Large intestine (tissue), 3 donors: ENCODE measurements at regions not wholly inside any gene's neighbourhood (a gene's known extent, or its start where the extent isn't known, plus 50 kb on each side); places are given as distances from the start of the nearest gene placed in this dataset.

Experiments
- DNase-seq, 2 donors: peaks; one replicate each; pipeline versions ENCODE4 v3.0.0 to v3.0.0-alpha.2; 2013
- H3K27ac ChIP-seq: one replicate; pipeline ENCODE4 v1.5.1; 2013; ENCODE audit warnings: low read length
- H3K27me3 ChIP-seq: 2 replicates; pipeline ENCODE4 v1.6.1; 2013; ENCODE audit warnings: low read length; ENCODE audit not compliant: control insufficient read depth, insufficient read depth
- H3K36me3 ChIP-seq: 2 replicates; pipeline ENCODE4 v1.6.1; 2013; ENCODE audit warnings: low read length; ENCODE audit not compliant: control insufficient read depth, insufficient read depth
- H3K4me1 ChIP-seq: one replicate; pipeline ENCODE4 v1.6.1; 2013; ENCODE audit warnings: low read length; ENCODE audit not compliant: control insufficient read depth, insufficient read depth
- H3K4me3 ChIP-seq: one replicate; pipeline ENCODE4 v1.5.1; 2013; ENCODE audit warnings: low read length
- H3K9me3 ChIP-seq: one replicate; pipeline ENCODE4 v1.6.1; 2013; ENCODE audit warnings: mild to moderate bottlenecking, low read depth, low read length, moderate library complexity; ENCODE audit not compliant: control insufficient read depth
- WGBS: methylation state at CpG from one replicate; pipeline ENCODE4 v1.1.5; 2013; ENCODE audit warnings: low lambda C conversion rate; ENCODE audit not compliant: insufficient coverage; 5-methylcytosine and 5-hydroxymethylcytosine counted together

DNA sequence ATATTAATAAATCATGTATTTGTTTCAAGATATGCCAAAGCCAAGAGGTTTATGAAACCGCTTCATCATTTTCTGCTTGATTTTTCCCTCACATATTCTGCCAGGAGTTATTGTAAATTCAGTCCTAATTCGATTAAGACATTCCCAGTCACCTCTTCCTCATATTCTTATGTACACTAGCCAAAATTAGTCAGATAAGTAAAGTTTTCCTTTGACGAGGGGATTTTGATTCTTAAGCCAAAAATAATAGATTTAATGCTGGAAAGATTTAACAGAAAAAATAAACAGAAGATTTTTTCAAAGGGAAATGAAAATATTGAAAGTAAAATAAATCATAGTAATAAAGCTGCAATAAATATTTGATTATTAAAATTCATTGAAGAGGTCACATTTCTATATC lies 51.0 kb upstream of the VEGFC start:
- H3K9me3 ChIP-seq, result no peaks in the 10 kb centered on the region
- H3K27ac ChIP-seq, result no peak overlapping the region
- no peak for DNase-seq
- no peaks in the 10 kb centered on the region for H3K27me3 ChIP-seq
- no peak overlapping the region for H3K4me3 ChIP-seq
- WGBS, result 88% methylated on average over 3 of the region's 3 CpGs
- no peaks in the 10 kb centered on the region for H3K36me3 ChIP-seq
- no peaks in the 10 kb centered on the region for H3K4me1 ChIP-seq

DNA sequence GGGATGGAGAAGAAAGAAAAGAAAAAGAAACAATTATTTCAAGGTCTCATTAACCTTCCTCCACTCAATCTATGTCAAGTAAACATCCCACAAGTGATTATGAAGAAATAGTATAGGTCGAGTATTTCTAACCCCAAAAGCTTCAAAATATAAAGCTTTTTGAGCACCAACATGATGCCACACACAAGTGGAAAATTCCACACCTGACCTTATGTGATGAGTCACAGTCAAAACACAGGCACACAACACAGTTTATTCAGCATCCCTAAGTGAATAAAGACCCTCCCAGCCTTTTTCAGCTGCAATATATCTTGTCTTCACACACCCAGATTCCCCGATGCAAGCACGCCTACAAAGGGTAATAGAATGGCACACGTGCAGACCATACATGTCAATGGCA lies 51.7 kb upstream of the VEGFC start:
- H3K27ac ChIP-seq, result no peak overlapping the region
- H3K36me3 ChIP-seq, result no peaks in the 10 kb centered on the region
- no CpG with 5 or more reads among the region's 4 CpGs for WGBS
- no peak for DNase-seq
- H3K4me1 ChIP-seq, result no peaks in the 10 kb centered on the region
- no peak overlapping the region for H3K4me3 ChIP-seq
- no peaks in the 10 kb centered on the region for H3K27me3 ChIP-seq
- H3K9me3 ChIP-seq, result no peaks in the 10 kb centered on the region

GRCh38 chr4:176845636-176846035 lies 52.9 kb upstream of the VEGFC start:
- H3K4me1 ChIP-seq, result no peaks in the 10 kb centered on the region
- 100% methylated on average over 1 of the region's 2 CpGs for WGBS
- H3K4me3 ChIP-seq, result no peak overlapping the region

DNA sequence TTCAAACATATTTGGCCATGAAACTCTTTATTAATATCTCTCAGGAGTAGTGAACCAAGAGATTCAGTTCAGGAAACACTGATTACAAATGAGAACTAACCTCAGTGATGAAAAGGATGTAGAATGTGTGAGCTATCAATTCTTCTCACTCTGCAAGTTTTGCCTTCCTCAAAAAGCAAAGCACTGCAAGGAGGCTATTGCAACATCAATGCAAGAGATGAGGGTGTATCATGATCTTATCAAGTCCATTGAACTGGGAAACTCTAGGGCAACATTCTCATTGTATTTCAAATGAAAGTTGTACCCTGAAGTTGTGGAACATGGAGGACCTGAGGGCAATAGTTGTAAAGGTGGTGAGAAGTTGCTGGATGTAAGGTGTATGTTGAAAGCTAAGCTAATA lies 56.4 kb upstream of the VEGFC start:
- Histone ChIP-seq H3K4me3 (no peak overlapping the region), H3K36me3 (no peaks in the 10 kb centered on the region), H3K9me3 (no peaks in the 10 kb centered on the region), H3K27ac (no peak overlapping the region), H3K27me3 (no peaks in the 10 kb centered on the region), H3K4me1 (no peaks in the 10 kb centered on the region)
- no peak for DNase-seq

More at GRCh38 chr4:176845636-176846035, 52.9 kb upstream of the VEGFC start:
- Histone ChIP-seq H3K27me3 (no peaks in the 10 kb centered on the region), H3K27ac (no peak overlapping the region), H3K9me3 (no peaks in the 10 kb centered on the region), H3K36me3 (no peaks in the 10 kb centered on the region)
- no peak for DNase-seq

- no peaks in the 10 kb centered on the region for H3K27me3 ChIP-seq
- no peak overlapping the region for H3K4me3 ChIP-seq
- H3K36me3 ChIP-seq, result no peaks in the 10 kb centered on the region
- no peak overlapping the region for H3K27ac ChIP-seq
- WGBS, result 100% methylated on average over 1 of the region's 2 CpGs
- no peak for DNase-seq
- no peaks in the 10 kb centered on the region for H3K4me1 ChIP-seq
- H3K9me3 ChIP-seq, result no peaks in the 10 kb centered on the region
These were observed 57.7 kb upstream of the VEGFC start for GRCh38 chr4:176850436-176850835.

- Histone ChIP-seq H3K9me3 (no peaks in the 10 kb centered on the region), H3K36me3 (no peaks in the 10 kb centered on the region), H3K4me1 (no peaks in the 10 kb centered on the region), H3K27ac (no peak overlapping the region), H3K4me3 (no peak overlapping the region), H3K27me3 (no peaks in the 10 kb centered on the region)
- WGBS, result no CpG with 5 or more reads among the region's 2 CpGs
- DNase-seq, result no peak
These were observed 63.7 kb upstream of the VEGFC start for GRCh38 chr4:176856421-176856820.

GRCh38 chr4:176858839-176859238 lies 66.1 kb upstream of the VEGFC start:
- DNase-seq, result no peak
- Histone ChIP-seq H3K4me3 (no peak overlapping the region), H3K36me3 (no peaks in the 10 kb centered on the region), H3K27me3 (no peaks in the 10 kb centered on the region), H3K27ac (no peak overlapping the region), H3K9me3 (no peaks in the 10 kb centered on the region), H3K4me1 (no peaks in the 10 kb centered on the region)

- no peak overlapping the region for H3K27ac ChIP-seq
- H3K4me3 ChIP-seq, result no peak overlapping the region
- DNase-seq, result no peak
- no peaks in the 10 kb centered on the region for H3K36me3 ChIP-seq
- H3K9me3 ChIP-seq, result no peaks in the 10 kb centered on the region
- H3K27me3 ChIP-seq, result no peaks in the 10 kb centered on the region
- no CpG with 5 or more reads among the region's 1 CpG for WGBS
- no peaks in the 10 kb centered on the region for H3K4me1 ChIP-seq
These were observed 71.5 kb upstream of the VEGFC start for GRCh38 chr4:176864238-176864637.

GRCh38 chr4:176868676-176869075 lies 76.0 kb upstream of the VEGFC start:
- no peak for DNase-seq

GRCh38 chr4:176872461-176872860 lies 79.7 kb upstream of the VEGFC start:
- DNase-seq, result no peak
- no peaks in the 10 kb centered on the region for H3K9me3 ChIP-seq
- H3K36me3 ChIP-seq, result no peaks in the 10 kb centered on the region
- no peaks in the 10 kb centered on the region for H3K27me3 ChIP-seq
- WGBS, result 100% methylated on average over 2 of the region's 3 CpGs
- H3K4me3 ChIP-seq, result no peak overlapping the region
- H3K27ac ChIP-seq, result no peak overlapping the region
- no peaks in the 10 kb centered on the region for H3K4me1 ChIP-seq

More at GRCh38 chr4:176868676-176869075, 76.0 kb upstream of the VEGFC start:
- WGBS, result 100% methylated on average over 1 of the region's 2 CpGs
- no peaks in the 10 kb centered on the region for H3K4me1 ChIP-seq
- H3K27ac ChIP-seq, result no peak overlapping the region
- no peaks in the 10 kb centered on the region for H3K36me3 ChIP-seq
- H3K4me3 ChIP-seq, result no peak overlapping the region
- no peaks in the 10 kb centered on the region for H3K27me3 ChIP-seq
- H3K9me3 ChIP-seq, result no peaks in the 10 kb centered on the region

DNA sequence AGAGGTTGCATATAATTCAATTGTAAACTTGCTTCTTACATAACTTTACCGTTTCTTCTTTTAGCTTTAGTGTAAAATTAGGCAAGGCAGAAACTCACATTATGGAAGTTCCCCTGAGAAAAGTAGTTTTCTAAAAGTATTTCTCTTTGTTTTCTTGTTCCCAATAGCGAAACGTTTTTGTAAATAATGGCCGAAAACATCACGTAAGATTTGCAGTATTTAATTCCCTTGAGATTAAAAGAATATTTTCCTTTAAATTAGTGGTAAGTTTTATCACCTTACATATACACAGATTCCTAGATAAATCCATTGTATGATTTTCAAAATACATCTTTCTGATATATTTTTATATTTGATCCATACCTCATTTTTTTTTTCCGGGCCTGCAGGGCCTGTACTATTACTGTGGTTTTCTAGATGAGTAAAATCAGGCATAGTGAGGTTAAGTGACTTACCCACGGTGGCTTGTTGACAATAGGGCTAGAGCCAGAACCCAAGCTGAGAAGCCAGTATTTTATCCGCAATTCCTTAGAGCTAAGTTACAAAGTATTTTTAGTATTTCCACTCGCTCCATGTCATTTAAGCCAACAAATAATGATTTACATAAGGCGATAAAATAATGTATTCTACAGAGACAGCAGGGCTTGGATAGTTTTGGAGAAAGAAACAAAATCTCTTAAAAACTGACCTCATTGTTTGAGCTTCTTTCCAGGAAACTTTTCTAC lies 82.2 kb upstream of the VEGFC start:
- H3K36me3 ChIP-seq, result no peaks in the 10 kb centered on the region
- no peak for DNase-seq
- 83% methylated on average over 8 of the region's 10 CpGs for WGBS
- H3K9me3 ChIP-seq, result no peaks in the 10 kb centered on the region
- H3K4me1 ChIP-seq, result no peaks in the 10 kb centered on the region
- H3K27me3 ChIP-seq, result no peaks in the 10 kb centered on the region
- no peak overlapping the region for H3K4me3 ChIP-seq
- no peak overlapping the region for H3K27ac ChIP-seq
